ENCODE measurements at regions not wholly inside any gene's neighbourhood (a gene's known extent, or its start where the extent isn't known, plus 50 kb on each side); places are given as distances from the start of the nearest gene placed in this dataset.

DNA sequence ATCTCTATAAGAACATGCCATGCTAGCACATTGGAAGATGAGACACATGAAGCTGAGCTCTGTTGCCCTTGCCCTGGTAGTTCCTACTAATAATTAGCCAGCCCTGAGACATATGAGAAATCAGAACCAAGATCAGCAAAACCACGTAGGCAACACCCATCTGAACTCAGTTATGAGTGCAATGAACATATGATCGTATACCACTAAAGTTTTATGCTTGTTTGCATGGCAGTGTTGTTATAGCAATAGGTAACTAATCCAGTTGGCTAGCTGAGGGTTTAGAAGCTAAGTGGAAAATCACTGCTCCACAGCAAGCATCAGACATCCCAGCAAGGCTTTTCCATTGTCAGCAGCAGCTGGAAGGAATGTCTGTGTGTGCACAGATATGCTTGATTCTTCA is 180.7 kb downstream of the BTBD3 start:
- H3K27ac ChIP-seq (ENCODE audit: low read depth, low read length) = no peak overlapping the region
- no peaks in the 10 kb centered on the region for H3K79me2 ChIP-seq (ENCODE audit: insufficient read depth, low read length)
- H3K4me1 Mint-ChIP-seq (ENCODE audit: low read depth, unreplicated experiment) = peaks cover 5% of the 10 kb centered on the region
- no peak overlapping the region for H2AFZ ChIP-seq (ENCODE audit: low read depth, low read length)
- H3K9ac ChIP-seq (ENCODE audit: low read length) = no peak overlapping the region
- no peak for TF ChIP-seq EZH2 (IDR thresholded peaks at IDR 0.05; ENCODE audit: insufficient read depth, low read length)
- TF ChIP-seq, protein P1, sequence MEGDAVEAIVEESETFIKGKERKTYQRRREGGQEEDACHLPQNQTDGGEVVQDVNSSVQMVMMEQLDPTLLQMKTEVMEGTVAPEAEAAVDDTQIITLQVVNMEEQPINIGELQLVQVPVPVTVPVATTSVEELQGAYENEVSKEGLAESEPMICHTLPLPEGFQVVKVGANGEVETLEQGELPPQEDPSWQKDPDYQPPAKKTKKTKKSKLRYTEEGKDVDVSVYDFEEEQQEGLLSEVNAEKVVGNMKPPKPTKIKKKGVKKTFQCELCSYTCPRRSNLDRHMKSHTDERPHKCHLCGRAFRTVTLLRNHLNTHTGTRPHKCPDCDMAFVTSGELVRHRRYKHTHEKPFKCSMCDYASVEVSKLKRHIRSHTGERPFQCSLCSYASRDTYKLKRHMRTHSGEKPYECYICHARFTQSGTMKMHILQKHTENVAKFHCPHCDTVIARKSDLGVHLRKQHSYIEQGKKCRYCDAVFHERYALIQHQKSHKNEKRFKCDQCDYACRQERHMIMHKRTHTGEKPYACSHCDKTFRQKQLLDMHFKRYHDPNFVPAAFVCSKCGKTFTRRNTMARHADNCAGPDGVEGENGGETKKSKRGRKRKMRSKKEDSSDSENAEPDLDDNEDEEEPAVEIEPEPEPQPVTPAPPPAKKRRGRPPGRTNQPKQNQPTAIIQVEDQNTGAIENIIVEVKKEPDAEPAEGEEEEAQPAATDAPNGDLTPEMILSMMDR (IDR thresholded peaks at IDR 0.05; ENCODE audit: insufficient read depth, low read depth, low read length) = no peak
- DNase-seq (ENCODE audit: low read depth) = no peak
- H3K36me3 ChIP-seq (ENCODE audit: insufficient read depth, low read length) = no peaks in the 10 kb centered on the region
- H3K27me3 ChIP-seq (ENCODE audit: insufficient read depth, low read length) = peaks cover 5% of the 10 kb centered on the region
- no peaks in the 10 kb centered on the region for H4K20me1 ChIP-seq (ENCODE audit: insufficient read depth, low read length)
- FAIRE-seq = no peak
- no peak overlapping the region for H3K4me3 ChIP-seq (ENCODE audit: insufficient read depth, low read depth, low read length)
- H3K27ac Mint-ChIP-seq (ENCODE audit: unreplicated experiment) = no peak overlapping the region
- no peak overlapping the region for H3K4me3 Mint-ChIP-seq (ENCODE audit: unreplicated experiment)
- H3K9me3 ChIP-seq (ENCODE audit: insufficient read depth, low read depth, low read length) = no peaks in the 10 kb centered on the region
- H3K4me1 ChIP-seq (ENCODE audit: insufficient read depth, low read length) = no peaks in the 10 kb centered on the region
- H3K9me3 Mint-ChIP-seq (ENCODE audit: unreplicated experiment) = no peaks in the 10 kb centered on the region
- H3K36me3 Mint-ChIP-seq (ENCODE audit: low read depth, unreplicated experiment) = no peaks in the 10 kb centered on the region
- no peak overlapping the region for H3K4me2 ChIP-seq (ENCODE audit: low read length)
- no peaks in the 10 kb centered on the region for H3K27me3 Mint-ChIP-seq (ENCODE audit: low read depth, unreplicated experiment)

DNA sequence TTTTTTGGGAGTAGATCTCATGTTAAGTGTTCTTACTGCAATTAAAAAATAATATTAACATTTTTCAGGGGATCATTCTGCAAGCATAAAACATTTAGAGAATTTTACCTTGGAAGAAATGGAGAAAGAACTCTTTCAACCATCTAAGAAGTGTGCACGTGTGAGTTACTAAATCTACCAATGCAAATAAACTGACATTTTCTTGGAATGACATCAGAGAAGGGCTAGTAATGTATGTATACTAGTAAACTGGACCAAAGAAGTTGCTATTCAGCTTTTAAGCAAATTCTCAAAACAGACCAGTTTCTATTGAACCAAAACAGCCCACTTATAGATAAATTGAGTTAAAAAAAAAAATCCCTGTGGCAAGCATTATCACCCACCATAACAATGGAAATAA is 191.2 kb downstream of the BTBD3 start:
- no peaks in the 10 kb centered on the region for H3K36me3 Mint-ChIP-seq (ENCODE audit: low read depth, unreplicated experiment)
- Histone ChIP-seq H2AFZ (ENCODE audit: low read depth, low read length) (no peak overlapping the region), H3K27me3 (ENCODE audit: insufficient read depth, low read length) (no peaks in the 10 kb centered on the region), H3K27ac (ENCODE audit: low read depth, low read length) (no peak overlapping the region), H3K36me3 (ENCODE audit: insufficient read depth, low read length) (no peaks in the 10 kb centered on the region), H3K9me3 (ENCODE audit: insufficient read depth, low read depth, low read length) (no peaks in the 10 kb centered on the region), H3K9ac (ENCODE audit: low read length) (no peak overlapping the region), H4K20me1 (ENCODE audit: insufficient read depth, low read length) (no peaks in the 10 kb centered on the region), H3K4me1 (ENCODE audit: insufficient read depth, low read length) (peaks cover 4% of the 10 kb centered on the region), H3K4me2 (ENCODE audit: low read length) (no peak overlapping the region), H3K79me2 (ENCODE audit: insufficient read depth, low read length) (no peaks in the 10 kb centered on the region), H3K4me3 (ENCODE audit: insufficient read depth, low read depth, low read length) (no peak overlapping the region)
- FAIRE-seq (no peak), DNase-seq (ENCODE audit: low read depth) (no peak)
- no peak overlapping the region for H3K27ac Mint-ChIP-seq (ENCODE audit: unreplicated experiment)
- no peaks in the 10 kb centered on the region for H3K27me3 Mint-ChIP-seq (ENCODE audit: low read depth, unreplicated experiment)
- TF ChIP-seq EZH2 (IDR thresholded peaks at IDR 0.05; ENCODE audit: insufficient read depth, low read length) = no peak
- H3K9me3 Mint-ChIP-seq (ENCODE audit: unreplicated experiment) = peaks cover 2% of the 10 kb centered on the region
- no peak overlapping the region for H3K4me3 Mint-ChIP-seq (ENCODE audit: unreplicated experiment)
- peaks cover 19% of the 10 kb centered on the region for H3K4me1 Mint-ChIP-seq (ENCODE audit: low read depth, unreplicated experiment)

GRCh38 chr20:12110274-12110673 is 192.6 kb downstream of the BTBD3 start:
- peaks cover 2% of the 10 kb centered on the region for H3K9me3 Mint-ChIP-seq (ENCODE audit: unreplicated experiment)
- no peak for FAIRE-seq

More at GRCh38 chr20:12110274-12110673, 192.6 kb downstream of the BTBD3 start:
- TF ChIP-seq, protein P1 (IDR thresholded peaks at IDR 0.05; ENCODE audit: insufficient read depth, low read depth, low read length) = no peak
- no peak for TF ChIP-seq EZH2 (IDR thresholded peaks at IDR 0.05; ENCODE audit: insufficient read depth, low read length)
- H3K27ac ChIP-seq (ENCODE audit: low read depth, low read length) = no peak overlapping the region
- H3K79me2 ChIP-seq (ENCODE audit: insufficient read depth, low read length) = no peaks in the 10 kb centered on the region
- no peak overlapping the region for H2AFZ ChIP-seq (ENCODE audit: low read depth, low read length)
- no peak overlapping the region for H3K4me3 Mint-ChIP-seq (ENCODE audit: unreplicated experiment)
- DNase-seq (ENCODE audit: low read depth) = no peak
- H3K9me3 ChIP-seq (ENCODE audit: insufficient read depth, low read depth, low read length) = no peaks in the 10 kb centered on the region
- no peaks in the 10 kb centered on the region for H3K36me3 ChIP-seq (ENCODE audit: insufficient read depth, low read length)
- peaks cover 19% of the 10 kb centered on the region for H3K4me1 Mint-ChIP-seq (ENCODE audit: low read depth, unreplicated experiment)
- H3K27ac Mint-ChIP-seq (ENCODE audit: unreplicated experiment) = no peak overlapping the region
- H3K27me3 ChIP-seq (ENCODE audit: insufficient read depth, low read length) = no peaks in the 10 kb centered on the region
- H3K9ac ChIP-seq (ENCODE audit: low read length) = no peak overlapping the region
- no peak overlapping the region for H3K4me2 ChIP-seq (ENCODE audit: low read length)
- no peaks in the 10 kb centered on the region for H4K20me1 ChIP-seq (ENCODE audit: insufficient read depth, low read length)
- no peaks in the 10 kb centered on the region for H3K36me3 Mint-ChIP-seq (ENCODE audit: low read depth, unreplicated experiment)
- H3K4me1 ChIP-seq (ENCODE audit: insufficient read depth, low read length) = peaks cover 7% of the 10 kb centered on the region
- no peak overlapping the region for H3K4me3 ChIP-seq (ENCODE audit: insufficient read depth, low read depth, low read length)
- no peaks in the 10 kb centered on the region for H3K27me3 Mint-ChIP-seq (ENCODE audit: low read depth, unreplicated experiment)
